Frontal cortex (tissue), 3 donors: ENCODE measurements at regions not wholly inside any gene's neighbourhood (a gene's known extent, or its start where the extent isn't known, plus 50 kb on each side); places are given as distances from the start of the nearest gene placed in this dataset.

ENCODE experiments used
- DNase-seq, 2 donors: peaks; one replicate each; pipeline ENCODE4 v3.0.0; 2012; ENCODE audit warnings: low spot score in 2 of 2
- FAIRE-seq: peaks from 2 replicates; lab custom pipeline; 2012; peaks lifted over from hg19 to GRCh38; lab: Jason Lieb, UNC
- donor health status: control.
- donor health status: control.
- donor health status: control.

GRCh38 chr7:35537067-35538023 lies 157.6 kb downstream of the HERPUD2 start:
- FAIRE-seq, result no peak
- DNase-seq, result peak; percentile 63 to 84

GRCh38 chr7:35536396-35536826 lies 158.5 kb downstream of the HERPUD2 start:
- no peak for FAIRE-seq
- DNase-seq, result no peak

- FAIRE-seq, result no peak
- DNase-seq, result no peak
Measured at GRCh38 chr7:35533902-35534301, 161.0 kb downstream of the HERPUD2 start.

- FAIRE-seq (no peak), DNase-seq (no peak)
Measured at GRCh38 chr7:35530124-35531109, 164.5 kb downstream of the HERPUD2 start.

GRCh38 chr7:35529713-35530112 lies 165.2 kb downstream of the HERPUD2 start:
- DNase-seq (no peak), FAIRE-seq (no peak)

GRCh38 chr7:35528381-35528977 lies 166.5 kb downstream of the HERPUD2 start:
- no peak for FAIRE-seq
- no peak for DNase-seq

- DNase-seq (no peak), FAIRE-seq (no peak)
Measured at GRCh38 chr7:35526645-35527044, 168.3 kb downstream of the HERPUD2 start.

GRCh38 chr7:35524112-35524804 lies 170.7 kb downstream of the HERPUD2 start:
- DNase-seq, result no peak
- no peak for FAIRE-seq

- DNase-seq, result no peak
- FAIRE-seq, result no peak
Measured at GRCh38 chr7:35523292-35523691, 171.6 kb downstream of the HERPUD2 start.

- DNase-seq (no peak), FAIRE-seq (no peak)
Measured at GRCh38 chr7:35522697-35523096, 172.2 kb downstream of the HERPUD2 start.

GRCh38 chr7:35521941-35522340 lies 173.0 kb downstream of the HERPUD2 start:
- no peak for FAIRE-seq
- DNase-seq, result no peak

GRCh38 chr7:35520810-35521625 lies 173.9 kb downstream of the HERPUD2 start:
- FAIRE-seq (no peak), DNase-seq (no peak)

GRCh38 chr7:35519971-35520809 lies 174.7 kb downstream of the HERPUD2 start:
- DNase-seq (peak in 1 of 2 donors; percentile 46), FAIRE-seq (no peak)

- DNase-seq (no peak), FAIRE-seq (no peak)
Measured at GRCh38 chr7:35518767-35519166, 176.2 kb downstream of the HERPUD2 start.

GRCh38 chr7:35516498-35516897 lies 178.4 kb downstream of the HERPUD2 start:
- FAIRE-seq, result no peak
- DNase-seq, result no peak

- FAIRE-seq, result no peak
- no peak for DNase-seq
Measured at GRCh38 chr7:35513828-35514227, 181.1 kb downstream of the HERPUD2 start.

- no peak for FAIRE-seq
Measured at GRCh38 chr7:35513195-35513594, 181.7 kb downstream of the HERPUD2 start.

GRCh38 chr7:35512716-35513115 lies 182.2 kb downstream of the HERPUD2 start:
- FAIRE-seq (no peak), DNase-seq (peak in 1 of 2 donors; percentile 12)

More at GRCh38 chr7:35513195-35513594, 181.7 kb downstream of the HERPUD2 start:
- DNase-seq, result no peak
